Rectal smooth muscle tissue (tissue), 1 donor: ENCODE measurements at regions not wholly inside any gene's neighbourhood (a gene's known extent, or its start where the extent isn't known, plus 50 kb on each side); places are given as distances from the start of the nearest gene placed in this dataset.
"Not testable (repeated sequence)": the region's sequence is repeated elsewhere in the genome, so short reads cannot be mapped to it uniquely, and the experiment has no call there.

Experiments
- H3K27ac ChIP-seq: one replicate; pipeline ENCODE4 v1.7.0; 2013; ENCODE audit warnings: low read depth, low read length, inconsistent platforms
- H3K27me3 ChIP-seq: one replicate; pipeline ENCODE4 v1.7.0; 2013; ENCODE audit warnings: low read length; ENCODE audit not compliant: control insufficient read depth, insufficient read depth
- H3K36me3 ChIP-seq: one replicate; pipeline ENCODE4 v1.7.0; 2013; ENCODE audit warnings: low read length; ENCODE audit not compliant: control insufficient read depth, insufficient read depth
- H3K4me1 ChIP-seq: one replicate; pipeline ENCODE4 v1.7.0; 2013; ENCODE audit warnings: low read length; ENCODE audit not compliant: control insufficient read depth, insufficient read depth
- H3K4me3 ChIP-seq: one replicate; pipeline ENCODE4 v1.7.0; 2013; ENCODE audit warnings: low read length
- H3K9ac ChIP-seq: one replicate; pipeline ENCODE4 v1.7.0; 2013; ENCODE audit warnings: low read length

GRCh38 chr1:120298487-120298886, 116.3 kb upstream of the NBPF8 start:
- H3K9ac ChIP-seq, H3K27ac ChIP-seq, H3K27me3 ChIP-seq, H3K36me3 ChIP-seq, H3K4me3 ChIP-seq, H3K4me1 ChIP-seq: not testable (repeated sequence)

DNA sequence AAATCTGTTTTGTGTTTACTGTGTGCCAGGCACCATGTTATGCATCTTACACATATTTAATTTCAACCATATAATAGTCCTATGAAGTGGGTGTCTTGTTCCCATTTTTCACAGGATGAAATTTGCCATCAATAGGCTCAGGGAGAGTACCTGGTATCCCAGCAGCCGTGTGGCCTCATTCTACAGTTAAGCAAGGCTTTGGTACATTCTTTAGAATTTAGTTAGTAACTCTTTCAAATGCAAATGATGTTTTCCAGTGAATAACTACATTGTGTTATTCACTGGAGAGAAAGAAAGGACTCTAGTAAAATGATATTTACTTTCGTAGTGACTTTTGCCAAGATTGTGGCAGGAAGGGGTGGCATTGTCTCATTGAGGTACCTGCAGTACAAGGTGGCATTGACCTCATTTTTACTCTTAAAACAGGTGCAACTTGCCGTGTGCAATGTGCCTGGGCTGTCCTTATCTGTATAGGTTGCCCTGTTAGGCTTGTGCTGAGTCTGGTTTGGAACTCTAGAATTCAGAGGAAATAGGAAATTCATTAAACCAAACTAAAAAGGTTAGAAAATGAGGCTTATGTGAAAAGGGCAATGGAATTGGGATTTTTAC, 117.4 kb upstream of the NBPF8 start:
- not testable (repeated sequence) for H3K36me3 ChIP-seq, H3K9ac ChIP-seq, H3K27me3 ChIP-seq, H3K27ac ChIP-seq, H3K4me1 ChIP-seq, H3K4me3 ChIP-seq

GRCh38 chr1:120290105-120290504, 113.8 kb upstream of the SEC22B start:
- H3K36me3 ChIP-seq, H3K4me3 ChIP-seq, H3K27ac ChIP-seq, H3K9ac ChIP-seq, H3K4me1 ChIP-seq, H3K27me3 ChIP-seq: not testable (repeated sequence)

DNA sequence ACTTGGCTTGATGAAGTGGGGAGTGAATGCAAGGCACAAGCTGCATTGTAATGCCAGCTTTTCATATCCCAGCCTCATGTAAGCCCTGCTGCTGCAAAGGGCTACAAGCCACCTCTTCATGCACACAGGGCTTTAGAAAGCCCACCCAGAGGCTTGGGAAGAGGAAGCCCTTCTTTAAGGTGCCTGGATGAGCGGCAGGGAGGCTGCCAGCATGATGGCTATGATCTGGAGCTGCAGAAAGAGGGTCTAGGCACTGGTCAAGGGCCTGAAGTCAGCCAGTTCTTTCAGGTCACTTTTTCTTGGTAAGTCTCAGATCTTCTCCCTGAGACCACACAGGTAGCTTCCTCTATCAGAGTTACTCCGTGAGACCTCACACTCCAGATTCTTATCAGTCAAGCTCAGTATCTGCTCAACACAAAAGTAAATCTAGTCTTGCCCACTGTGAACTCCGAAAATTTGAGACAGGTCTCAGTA, 113.3 kb upstream of the SEC22B start:
- H3K9ac ChIP-seq, H3K4me1 ChIP-seq, H3K36me3 ChIP-seq, H3K27me3 ChIP-seq, H3K27ac ChIP-seq, H3K4me3 ChIP-seq: not testable (repeated sequence)

GRCh38 chr1:120288814-120289600, 112.7 kb upstream of the SEC22B start:
- H3K27ac ChIP-seq, H3K36me3 ChIP-seq, H3K4me3 ChIP-seq, H3K9ac ChIP-seq, H3K4me1 ChIP-seq, H3K27me3 ChIP-seq: not testable (repeated sequence)

- H3K4me1 ChIP-seq, H3K9ac ChIP-seq, H3K27me3 ChIP-seq, H3K36me3 ChIP-seq, H3K4me3 ChIP-seq, H3K27ac ChIP-seq: not testable (repeated sequence)
Measured at GRCh38 chr1:120288167-120288566, 111.8 kb upstream of the SEC22B start.

- H3K27me3 ChIP-seq, H3K4me3 ChIP-seq, H3K36me3 ChIP-seq, H3K27ac ChIP-seq, H3K9ac ChIP-seq, H3K4me1 ChIP-seq: not testable (repeated sequence)
Measured at GRCh38 chr1:120282744-120283464, 106.6 kb upstream of the SEC22B start.

- H3K27ac ChIP-seq = not testable (repeated sequence)
Measured at GRCh38 chr1:120278259-120278610, 101.9 kb upstream of the SEC22B start.

DNA sequence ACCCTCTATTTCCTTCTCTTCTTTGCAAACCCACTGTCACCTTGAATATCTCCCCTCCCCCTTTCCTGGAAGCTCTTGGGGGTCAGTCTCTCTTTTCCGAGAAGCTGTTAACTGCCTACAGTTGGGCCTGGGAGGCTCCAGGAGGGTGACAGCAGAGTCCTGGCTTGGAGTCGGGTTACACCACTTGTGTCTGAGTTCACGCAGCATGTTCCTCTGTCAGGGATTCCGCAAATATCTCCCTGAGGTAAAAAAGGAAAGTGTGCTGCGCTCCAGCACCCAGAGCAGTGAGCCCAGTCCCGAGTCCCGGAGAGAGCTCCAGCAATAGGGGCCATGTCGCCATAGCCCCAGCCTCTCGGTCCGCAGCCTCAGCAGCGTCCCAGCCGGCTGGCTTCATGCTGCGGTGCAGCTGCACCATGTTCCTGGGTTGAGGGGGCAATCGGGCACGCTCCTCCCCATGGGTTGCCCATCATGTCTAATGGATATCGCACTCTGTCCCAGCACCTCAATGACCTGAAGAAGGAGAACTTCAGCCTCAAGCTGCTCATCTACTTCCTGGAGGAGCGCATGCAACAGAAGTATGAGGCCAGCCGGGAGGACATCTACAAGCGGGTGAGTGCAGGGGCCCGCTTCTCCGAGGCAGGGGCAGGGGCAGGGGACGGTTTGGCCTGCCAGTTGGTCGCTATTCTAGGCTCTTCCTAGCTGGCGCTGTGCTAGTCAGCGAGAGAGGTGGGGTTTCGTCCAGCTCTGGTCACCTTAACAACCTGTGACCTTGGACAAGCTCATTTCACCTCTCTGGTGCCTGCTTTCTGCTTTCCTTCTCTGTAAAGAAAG, 101.3 kb upstream of the SEC22B start:
- not testable (repeated sequence) for H3K9ac ChIP-seq, H3K27me3 ChIP-seq, H3K27ac ChIP-seq, H3K36me3 ChIP-seq, H3K4me3 ChIP-seq, H3K4me1 ChIP-seq

More at GRCh38 chr1:120278259-120278610, 101.9 kb upstream of the SEC22B start:
- not testable (repeated sequence) for H3K4me3 ChIP-seq, H3K4me1 ChIP-seq, H3K9ac ChIP-seq, H3K36me3 ChIP-seq, H3K27me3 ChIP-seq

GRCh38 chr1:120276710-120277109, 100.4 kb upstream of the SEC22B start:
- not testable (repeated sequence) for H3K27me3 ChIP-seq, H3K9ac ChIP-seq, H3K27ac ChIP-seq, H3K4me1 ChIP-seq, H3K36me3 ChIP-seq, H3K4me3 ChIP-seq

DNA sequence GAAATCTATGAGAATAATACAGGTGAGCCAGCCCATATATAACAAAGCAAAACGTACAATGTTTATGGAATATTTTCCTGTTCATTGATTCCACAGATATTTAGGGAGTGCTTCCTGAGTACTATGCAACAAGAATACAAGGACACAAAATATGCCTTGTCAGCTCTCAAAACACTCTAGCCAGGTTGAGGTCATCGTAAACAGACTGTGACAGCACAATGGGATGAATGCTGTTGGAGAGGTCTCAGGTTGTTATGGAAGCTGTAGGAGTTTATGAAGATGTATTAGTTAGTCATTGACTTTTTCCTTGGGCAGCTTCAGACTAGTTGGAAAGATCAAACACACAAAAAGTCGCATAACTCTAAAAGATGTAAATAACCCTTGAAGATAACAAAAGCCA, 98.1 kb upstream of the SEC22B start:
- not testable (repeated sequence) for H3K27ac ChIP-seq, H3K36me3 ChIP-seq, H3K4me1 ChIP-seq, H3K27me3 ChIP-seq, H3K4me3 ChIP-seq, H3K9ac ChIP-seq

GRCh38 chr1:120273363-120273762, 97.0 kb upstream of the SEC22B start:
- not testable (repeated sequence) for H3K9ac ChIP-seq, H3K36me3 ChIP-seq, H3K4me3 ChIP-seq, H3K27ac ChIP-seq, H3K27me3 ChIP-seq, H3K4me1 ChIP-seq
